ENCODE measurements at regions not wholly inside any gene's neighbourhood (a gene's known extent, or its start where the extent isn't known, plus 50 kb on each side); places are given as distances from the start of the nearest gene placed in this dataset.

DNA sequence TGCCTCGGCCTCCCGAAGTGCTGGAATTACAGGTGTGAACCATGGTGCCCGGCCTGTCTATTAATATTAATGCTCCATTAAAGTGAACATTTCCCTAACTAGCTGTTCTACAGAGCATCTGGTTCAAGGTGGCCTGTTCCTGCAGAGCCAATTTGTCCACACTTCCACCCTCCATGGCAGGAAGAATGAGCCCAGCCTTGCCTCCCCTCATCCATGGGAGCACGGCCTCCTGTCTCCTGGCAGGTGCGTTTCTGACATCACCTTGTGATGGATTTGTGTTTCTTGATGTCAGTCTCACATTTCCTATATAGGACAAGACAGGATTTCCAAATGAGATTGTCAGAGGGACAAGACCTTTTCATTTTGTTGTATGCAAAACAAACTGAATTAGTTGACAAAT is 105.7 kb upstream of the FRMD1 start:
- no peak for TF ChIP-seq EGR1 (IDR thresholded peaks at IDR 0.05)
- no peak for TF ChIP-seq FOXM1 (IDR thresholded peaks at IDR 0.05; ENCODE audit: borderline replicate concordance, low read depth)
- no peak for TF ChIP-seq CEBPB (IDR thresholded peaks at IDR 0.05)
- TF ChIP-seq ZBTB7A (IDR thresholded peaks at IDR 0.05; ENCODE audit: low read depth): no peak

DNA sequence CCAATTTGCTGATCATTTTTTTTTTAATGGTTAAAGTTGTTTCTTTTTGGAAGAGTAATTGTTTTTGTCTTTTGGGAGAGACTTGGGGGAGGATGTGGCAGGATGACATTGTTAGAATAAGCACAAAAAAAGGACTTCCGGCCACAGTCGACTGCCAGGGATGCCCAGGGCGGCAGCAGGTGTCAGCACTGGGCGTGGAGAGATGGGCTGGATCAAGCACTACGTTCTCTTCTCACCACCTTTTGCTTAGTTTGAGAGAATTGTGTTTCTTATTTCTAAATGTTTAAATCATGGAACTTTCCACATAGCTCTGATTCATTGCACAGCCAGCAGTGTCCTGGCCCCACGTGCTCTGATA is 104.6 kb upstream of the FRMD1 start:
- no peak for TF ChIP-seq TCF12 (IDR thresholded peaks at IDR 0.05; ENCODE audit: low read depth)

DNA sequence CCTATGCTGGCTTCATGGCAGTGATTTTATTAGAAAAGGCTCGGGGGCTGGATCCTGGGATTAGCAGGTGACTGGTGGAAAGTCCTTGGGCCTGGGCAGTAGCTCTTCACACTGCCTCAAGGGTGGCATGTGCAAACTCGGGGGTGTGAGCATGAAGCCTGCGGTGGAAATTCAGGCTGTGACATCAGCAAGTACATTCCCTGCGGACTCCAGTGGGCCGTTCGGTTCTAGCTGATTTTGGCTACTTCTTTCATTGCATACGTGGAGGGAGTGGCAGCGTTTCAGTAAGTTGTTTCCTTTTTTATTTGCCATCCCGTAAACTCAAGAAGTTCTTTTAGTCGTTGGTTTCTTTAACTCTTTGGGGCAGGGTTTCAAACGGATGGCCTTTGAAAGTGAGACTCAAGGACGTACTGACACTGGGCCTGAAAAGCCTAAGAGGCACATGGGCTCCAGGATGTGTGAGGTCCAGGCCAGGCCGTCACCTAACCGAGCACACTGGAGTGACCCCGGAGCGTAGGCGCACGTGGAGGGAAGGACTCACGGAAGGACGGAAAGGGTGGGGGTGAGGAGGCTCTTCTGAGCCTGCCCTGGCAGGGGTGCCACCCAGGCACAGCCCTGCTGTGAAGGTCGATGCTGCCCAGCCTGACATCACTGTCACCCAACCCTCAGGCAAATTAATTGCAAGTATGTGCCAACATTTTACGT is 104.0 kb upstream of the FRMD1 start:
- TF ChIP-seq TAF1 (IDR thresholded peaks at IDR 0.05; ENCODE audit: low read depth) (no peak), RAD21 (IDR thresholded peaks at IDR 0.05; ENCODE audit: low read depth) (no peak), ZBTB7A (IDR thresholded peaks at IDR 0.05; ENCODE audit: low read depth) (no peak), TCF12 (IDR thresholded peaks at IDR 0.05; ENCODE audit: low read depth) (no peak), NFIC (IDR thresholded peaks at IDR 0.05) (no peak), EGR1 (IDR thresholded peaks at IDR 0.05) (no peak), YY1 (IDR thresholded peaks at IDR 0.05; ENCODE audit: low read depth) (no peak), CEBPB (IDR thresholded peaks at IDR 0.05) (no peak), CREB1 (IDR thresholded peaks at IDR 0.05; ENCODE audit: low read depth) (no peak), TEAD4 (IDR thresholded peaks at IDR 0.05) (no peak), FOXM1 (IDR thresholded peaks at IDR 0.05; ENCODE audit: borderline replicate concordance, low read depth) (no peak), EP300 (IDR thresholded peaks at IDR 0.05; ENCODE audit: borderline replicate concordance) (no peak)
- TF ChIP-seq, protein P1, sequence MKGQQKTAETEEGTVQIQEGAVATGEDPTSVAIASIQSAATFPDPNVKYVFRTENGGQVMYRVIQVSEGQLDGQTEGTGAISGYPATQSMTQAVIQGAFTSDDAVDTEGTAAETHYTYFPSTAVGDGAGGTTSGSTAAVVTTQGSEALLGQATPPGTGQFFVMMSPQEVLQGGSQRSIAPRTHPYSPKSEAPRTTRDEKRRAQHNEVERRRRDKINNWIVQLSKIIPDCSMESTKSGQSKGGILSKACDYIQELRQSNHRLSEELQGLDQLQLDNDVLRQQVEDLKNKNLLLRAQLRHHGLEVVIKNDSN (IDR thresholded peaks at IDR 0.05): no peak
- TF ChIP-seq, protein P2, sequence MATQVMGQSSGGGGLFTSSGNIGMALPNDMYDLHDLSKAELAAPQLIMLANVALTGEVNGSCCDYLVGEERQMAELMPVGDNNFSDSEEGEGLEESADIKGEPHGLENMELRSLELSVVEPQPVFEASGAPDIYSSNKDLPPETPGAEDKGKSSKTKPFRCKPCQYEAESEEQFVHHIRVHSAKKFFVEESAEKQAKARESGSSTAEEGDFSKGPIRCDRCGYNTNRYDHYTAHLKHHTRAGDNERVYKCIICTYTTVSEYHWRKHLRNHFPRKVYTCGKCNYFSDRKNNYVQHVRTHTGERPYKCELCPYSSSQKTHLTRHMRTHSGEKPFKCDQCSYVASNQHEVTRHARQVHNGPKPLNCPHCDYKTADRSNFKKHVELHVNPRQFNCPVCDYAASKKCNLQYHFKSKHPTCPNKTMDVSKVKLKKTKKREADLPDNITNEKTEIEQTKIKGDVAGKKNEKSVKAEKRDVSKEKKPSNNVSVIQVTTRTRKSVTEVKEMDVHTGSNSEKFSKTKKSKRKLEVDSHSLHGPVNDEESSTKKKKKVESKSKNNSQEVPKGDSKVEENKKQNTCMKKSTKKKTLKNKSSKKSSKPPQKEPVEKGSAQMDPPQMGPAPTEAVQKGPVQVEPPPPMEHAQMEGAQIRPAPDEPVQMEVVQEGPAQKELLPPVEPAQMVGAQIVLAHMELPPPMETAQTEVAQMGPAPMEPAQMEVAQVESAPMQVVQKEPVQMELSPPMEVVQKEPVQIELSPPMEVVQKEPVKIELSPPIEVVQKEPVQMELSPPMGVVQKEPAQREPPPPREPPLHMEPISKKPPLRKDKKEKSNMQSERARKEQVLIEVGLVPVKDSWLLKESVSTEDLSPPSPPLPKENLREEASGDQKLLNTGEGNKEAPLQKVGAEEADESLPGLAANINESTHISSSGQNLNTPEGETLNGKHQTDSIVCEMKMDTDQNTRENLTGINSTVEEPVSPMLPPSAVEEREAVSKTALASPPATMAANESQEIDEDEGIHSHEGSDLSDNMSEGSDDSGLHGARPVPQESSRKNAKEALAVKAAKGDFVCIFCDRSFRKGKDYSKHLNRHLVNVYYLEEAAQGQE (IDR thresholded peaks at IDR 0.05; ENCODE audit: low read depth): no peak
- TF ChIP-seq, protein P3, sequence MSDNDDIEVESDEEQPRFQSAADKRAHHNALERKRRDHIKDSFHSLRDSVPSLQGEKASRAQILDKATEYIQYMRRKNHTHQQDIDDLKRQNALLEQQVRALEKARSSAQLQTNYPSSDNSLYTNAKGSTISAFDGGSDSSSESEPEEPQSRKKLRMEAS (IDR thresholded peaks at IDR 0.05): no peak

DNA sequence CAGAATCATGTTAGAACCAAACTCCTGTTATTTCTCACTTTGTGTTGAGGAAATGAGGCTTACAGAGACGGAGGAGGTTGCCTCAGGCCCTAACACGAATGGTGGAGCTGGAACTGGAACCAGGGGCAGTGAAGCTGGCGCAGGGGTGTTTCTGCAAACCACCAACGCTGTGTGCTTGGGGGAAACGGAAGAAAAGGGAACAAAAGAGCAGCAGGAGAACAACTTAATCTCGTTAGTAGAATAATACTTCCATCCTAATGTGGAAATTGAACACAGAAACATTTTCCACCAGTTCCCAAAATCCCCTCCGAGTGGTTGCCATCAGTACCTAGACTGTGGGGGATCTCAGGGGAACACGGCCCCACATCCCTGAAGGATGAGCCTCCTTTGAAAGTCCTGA is 103.4 kb upstream of the FRMD1 start:
- TF ChIP-seq, protein P1 (IDR thresholded peaks at IDR 0.05): no peak

DNA sequence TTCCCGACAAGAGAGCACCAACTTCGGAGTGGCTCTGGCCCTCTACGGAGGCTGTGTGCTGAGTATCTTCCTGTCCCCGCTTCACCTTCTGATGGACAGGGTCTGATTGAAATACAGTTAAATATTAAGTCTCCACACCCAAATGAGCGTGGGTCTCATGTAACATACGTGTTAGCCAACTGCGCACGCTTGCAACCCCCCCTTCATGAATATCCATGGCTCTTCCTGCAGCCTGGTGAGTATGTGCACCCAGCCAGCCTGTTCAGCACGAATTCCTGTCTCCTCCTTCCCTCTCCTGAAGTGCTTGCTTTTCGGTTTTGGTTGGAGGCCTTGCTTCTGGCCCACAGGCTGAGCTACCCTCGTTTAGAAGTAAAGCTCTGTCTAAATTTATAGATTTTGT is 102.9 kb upstream of the FRMD1 start:
- no peak for TF ChIP-seq TAF1 (IDR thresholded peaks at IDR 0.05; ENCODE audit: low read depth)
- TF ChIP-seq, protein P1 (IDR thresholded peaks at IDR 0.05): no peak
- no peak for TF ChIP-seq CREB1 (IDR thresholded peaks at IDR 0.05; ENCODE audit: low read depth)
- TF ChIP-seq EP300 (IDR thresholded peaks at IDR 0.05; ENCODE audit: borderline replicate concordance): no peak
- TF ChIP-seq ZBTB7A (IDR thresholded peaks at IDR 0.05; ENCODE audit: low read depth): no peak
- no peak for TF ChIP-seq NFIC (IDR thresholded peaks at IDR 0.05)
- no peak for TF ChIP-seq CEBPB (IDR thresholded peaks at IDR 0.05)
- TF ChIP-seq YY1 (IDR thresholded peaks at IDR 0.05; ENCODE audit: low read depth): no peak
- TF ChIP-seq, protein P3 (IDR thresholded peaks at IDR 0.05): no peak
- no peak for TF ChIP-seq TCF12 (IDR thresholded peaks at IDR 0.05; ENCODE audit: low read depth)

DNA sequence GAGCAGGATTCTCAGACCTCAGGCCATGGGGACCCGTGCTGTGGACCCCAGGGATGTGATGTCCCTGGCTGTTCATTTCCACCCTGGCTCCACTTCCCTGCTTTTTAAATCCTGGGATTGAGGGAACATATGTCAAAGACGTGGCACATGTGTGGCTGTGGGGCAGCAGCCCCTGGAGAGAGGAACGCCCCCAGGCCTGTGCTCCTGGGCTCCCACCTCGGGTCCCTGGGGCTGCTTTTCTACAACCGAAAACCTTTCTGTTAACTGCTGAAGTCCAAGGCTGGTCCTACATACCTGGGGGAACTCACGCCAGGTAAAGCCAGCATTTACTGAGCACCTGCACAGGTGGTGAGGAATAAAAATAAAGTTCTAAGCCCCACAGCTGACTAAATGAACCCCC is 102.3 kb upstream of the FRMD1 start:
- TF ChIP-seq, protein P1 (IDR thresholded peaks at IDR 0.05): no peak
- no peak for TF ChIP-seq CEBPB (IDR thresholded peaks at IDR 0.05)
- no peak for TF ChIP-seq YY1 (IDR thresholded peaks at IDR 0.05; ENCODE audit: low read depth)
- no peak for TF ChIP-seq EGR1 (IDR thresholded peaks at IDR 0.05)
- TF ChIP-seq TCF12 (IDR thresholded peaks at IDR 0.05; ENCODE audit: low read depth): no peak
- no peak for TF ChIP-seq CREB1 (IDR thresholded peaks at IDR 0.05; ENCODE audit: low read depth)
- TF ChIP-seq NFIC (IDR thresholded peaks at IDR 0.05): no peak
- TF ChIP-seq TEAD4 (IDR thresholded peaks at IDR 0.05): no peak
- no peak for TF ChIP-seq ZBTB7A (IDR thresholded peaks at IDR 0.05; ENCODE audit: low read depth)
- TF ChIP-seq, protein P3 (IDR thresholded peaks at IDR 0.05): no peak
- TF ChIP-seq RAD21 (IDR thresholded peaks at IDR 0.05; ENCODE audit: low read depth): no peak
- TF ChIP-seq FOXM1 (IDR thresholded peaks at IDR 0.05; ENCODE audit: borderline replicate concordance, low read depth): no peak
- TF ChIP-seq, protein P2 (IDR thresholded peaks at IDR 0.05; ENCODE audit: low read depth): no peak
- TF ChIP-seq TAF1 (IDR thresholded peaks at IDR 0.05; ENCODE audit: low read depth): no peak
- no peak for TF ChIP-seq EP300 (IDR thresholded peaks at IDR 0.05; ENCODE audit: borderline replicate concordance)

Data from Ishikawa (cell line).